ENCODE measurements at regions not wholly inside any gene's neighbourhood (a gene's known extent, or its start where the extent isn't known, plus 50 kb on each side); places are given as distances from the start of the nearest gene placed in this dataset.
A peak's percentile ranks its signal among the peaks of the same experiment; 100 is the strongest.

DNA sequence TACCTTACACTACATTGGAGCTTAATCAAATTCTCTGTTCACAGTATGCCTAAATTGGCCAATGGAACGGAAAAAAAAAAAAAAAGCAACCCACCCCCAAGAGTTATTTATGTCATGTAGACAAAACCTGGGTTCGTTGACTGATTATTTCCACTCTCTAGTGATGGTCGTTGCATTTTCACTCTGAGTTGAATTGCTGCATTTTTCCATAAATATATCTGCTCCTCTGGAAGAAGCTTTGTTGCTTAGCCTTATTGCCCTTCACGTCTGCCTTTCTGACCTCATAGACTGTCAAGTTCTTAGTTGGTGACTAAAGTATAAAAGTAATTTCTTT lies 90.2 kb upstream of the RUNX1 start:
- no peaks in the 10 kb centered on the region for H3K27me3 ChIP-seq (replicated peaks in 1 of 7)
- DNase-seq = no peak
- H3K36me3 ChIP-seq = no peaks in the 10 kb centered on the region
- TF ChIP-seq, protein P1, sequence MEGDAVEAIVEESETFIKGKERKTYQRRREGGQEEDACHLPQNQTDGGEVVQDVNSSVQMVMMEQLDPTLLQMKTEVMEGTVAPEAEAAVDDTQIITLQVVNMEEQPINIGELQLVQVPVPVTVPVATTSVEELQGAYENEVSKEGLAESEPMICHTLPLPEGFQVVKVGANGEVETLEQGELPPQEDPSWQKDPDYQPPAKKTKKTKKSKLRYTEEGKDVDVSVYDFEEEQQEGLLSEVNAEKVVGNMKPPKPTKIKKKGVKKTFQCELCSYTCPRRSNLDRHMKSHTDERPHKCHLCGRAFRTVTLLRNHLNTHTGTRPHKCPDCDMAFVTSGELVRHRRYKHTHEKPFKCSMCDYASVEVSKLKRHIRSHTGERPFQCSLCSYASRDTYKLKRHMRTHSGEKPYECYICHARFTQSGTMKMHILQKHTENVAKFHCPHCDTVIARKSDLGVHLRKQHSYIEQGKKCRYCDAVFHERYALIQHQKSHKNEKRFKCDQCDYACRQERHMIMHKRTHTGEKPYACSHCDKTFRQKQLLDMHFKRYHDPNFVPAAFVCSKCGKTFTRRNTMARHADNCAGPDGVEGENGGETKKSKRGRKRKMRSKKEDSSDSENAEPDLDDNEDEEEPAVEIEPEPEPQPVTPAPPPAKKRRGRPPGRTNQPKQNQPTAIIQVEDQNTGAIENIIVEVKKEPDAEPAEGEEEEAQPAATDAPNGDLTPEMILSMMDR (IDR thresholded peaks at IDR 0.05 in 8 of 11, conservative IDR thresholded peaks at IDR 0.05 in 3 of 11) = no peak
- TF ChIP-seq POLR2AphosphoS5 (IDR thresholded peaks at IDR 0.05) (no peak), POLR2A (IDR thresholded peaks at IDR 0.05) (no peak)
- no peaks in the 10 kb centered on the region for H3K9me3 ChIP-seq
- WGBS, 5 donors = 45 to 70% (median 56%) methylated on average over 4 of the region's 4 CpGs
- no peak overlapping the region for H3K27ac ChIP-seq
- intact Hi-C loops (cut with DNase I; ENCODE audit: low total_unique reads) = no loop called here
- peaks cover 0 to 25% (median 6%) of the 10 kb centered on the region in 6 donors for H3K4me1 ChIP-seq
- H3K4me3 ChIP-seq = no peak overlapping the region

DNA sequence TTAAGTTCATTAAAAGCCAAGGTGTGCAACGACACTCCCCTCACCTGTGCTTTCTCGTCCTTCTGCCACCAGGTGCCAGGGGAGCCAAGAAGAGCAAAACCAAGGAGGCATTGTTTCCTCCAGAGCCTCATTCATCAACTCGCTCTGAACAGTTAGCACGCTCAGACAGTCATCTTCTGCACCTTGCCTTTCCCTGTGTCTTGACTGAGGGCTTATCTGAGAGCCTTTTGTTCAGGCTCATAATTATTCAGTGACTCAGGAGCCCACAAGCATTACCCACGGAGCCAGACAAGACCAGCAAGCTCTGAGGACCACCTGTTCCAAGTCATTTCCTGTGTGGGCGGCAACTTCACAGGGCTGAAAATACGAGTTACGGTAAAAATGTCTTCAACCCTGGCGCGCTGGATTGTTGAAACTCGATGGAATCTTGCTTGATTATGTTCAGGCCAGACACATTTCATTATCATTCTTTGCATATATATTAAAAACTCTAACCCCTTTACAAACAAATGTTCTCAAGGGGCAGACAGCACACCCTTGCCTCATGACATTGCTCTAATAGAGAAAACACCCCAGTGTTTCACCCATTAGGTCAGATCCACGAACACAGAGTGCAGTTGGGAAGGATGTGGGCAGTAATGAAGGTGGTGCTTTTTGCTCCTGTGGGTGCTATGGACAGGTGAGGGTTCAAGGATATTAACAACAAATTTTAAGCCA lies 89.7 kb upstream of the RUNX1 start:
- Histone ChIP-seq H3K4me3 (peak overlapping the region in 1 of 8 donors; percentile 25), H3K36me3 (no peaks in the 10 kb centered on the region), H3K9me3 (no peaks in the 10 kb centered on the region), H3K4me1 (peaks cover 0 to 25% (median 6%) of the 10 kb centered on the region in 6 donors), H3K27me3 (replicated peaks in 1 of 7) (no peaks in the 10 kb centered on the region), H3K27ac (no peak overlapping the region)
- 44 to 52% (median 49%) methylated on average over 12 of the region's 12 CpGs for WGBS, 5 donors
- TF ChIP-seq POLR2AphosphoS5 (IDR thresholded peaks at IDR 0.05) (no peak), POLR2A (IDR thresholded peaks at IDR 0.05) (no peak)
- TF ChIP-seq, protein P1 (IDR thresholded peaks at IDR 0.05 in 8 of 11, conservative IDR thresholded peaks at IDR 0.05 in 3 of 11) = no peak
- intact Hi-C loops (cut with DNase I; ENCODE audit: low total_unique reads) = no loop called here
- no peak for DNase-seq

DNA sequence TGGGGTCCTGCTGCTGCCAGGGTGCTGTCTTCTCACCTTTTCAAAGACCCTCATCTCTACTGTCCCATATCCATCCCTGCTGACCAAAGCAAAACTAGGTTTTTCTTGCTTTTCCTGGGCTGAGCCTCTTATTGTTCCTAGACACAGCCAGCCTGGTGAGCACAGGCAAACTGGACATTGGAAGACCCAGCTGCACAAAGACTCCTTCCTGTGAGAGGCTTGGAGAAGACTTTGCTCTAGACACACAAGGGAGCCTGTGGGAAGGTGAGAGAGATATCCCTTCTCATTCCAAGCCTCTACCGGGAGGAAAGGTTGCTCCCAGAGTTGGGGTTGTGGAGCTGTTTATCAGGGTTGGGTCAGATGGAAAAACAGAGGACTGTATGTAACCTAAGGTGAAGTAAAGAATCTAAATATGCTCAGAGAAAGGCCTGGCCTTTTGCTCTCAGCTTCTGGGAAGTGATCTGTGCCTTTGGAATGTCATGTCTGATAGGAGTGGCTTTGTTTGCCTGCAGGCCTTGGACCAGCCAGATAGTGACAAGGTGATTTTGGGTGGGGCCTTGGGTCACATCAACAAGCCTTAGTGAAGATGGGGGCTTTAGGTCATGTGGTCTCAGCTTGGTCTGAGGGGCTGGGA lies 87.6 kb upstream of the RUNX1 start:
- TF ChIP-seq POLR2A (IDR thresholded peaks at IDR 0.05) (no peak), POLR2AphosphoS5 (IDR thresholded peaks at IDR 0.05) (no peak)
- TF ChIP-seq, protein P1 (IDR thresholded peaks at IDR 0.05 in 8 of 11, conservative IDR thresholded peaks at IDR 0.05 in 3 of 11) = no peak
- no peaks in the 10 kb centered on the region for H3K36me3 ChIP-seq
- 82 to 96% (median 88%) methylated on average over 1 of the region's 1 CpG for WGBS, 5 donors
- no peaks in the 10 kb centered on the region for H3K9me3 ChIP-seq
- DNase-seq = no peak
- H3K4me1 ChIP-seq = peaks cover 0 to 25% (median 6%) of the 10 kb centered on the region in 6 donors
- H3K4me3 ChIP-seq = no peak overlapping the region
- H3K27me3 ChIP-seq (replicated peaks in 1 of 7) = no peaks in the 10 kb centered on the region
- intact Hi-C loops (cut with DNase I; ENCODE audit: low total_unique reads) = no loop called here
- H3K27ac ChIP-seq = no peak overlapping the region

DNA sequence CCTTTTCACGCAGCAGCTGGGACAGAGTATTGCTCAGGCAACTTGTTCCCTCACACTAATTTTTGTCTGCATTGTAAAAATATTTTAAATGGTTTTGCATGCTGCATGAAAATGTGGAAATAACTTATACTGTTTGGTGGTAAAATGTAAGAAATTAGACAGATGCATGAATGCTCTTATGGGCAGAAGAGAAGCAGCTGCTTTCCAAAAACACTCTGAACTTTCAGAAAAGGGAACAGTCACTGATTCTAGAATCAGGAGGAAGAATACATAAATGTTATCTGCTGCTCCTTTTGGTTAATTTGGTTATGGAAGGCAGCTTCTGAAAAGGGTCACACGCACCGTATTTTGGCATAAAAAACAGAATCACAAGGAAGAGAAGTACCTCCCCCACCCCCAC lies 87.0 kb upstream of the RUNX1 start:
- no peak overlapping the region for H3K4me3 ChIP-seq
- no peak for DNase-seq
- H3K9me3 ChIP-seq = no peaks in the 10 kb centered on the region
- H3K27ac ChIP-seq = no peak overlapping the region
- H3K4me1 ChIP-seq = peaks cover 0 to 25% (median 6%) of the 10 kb centered on the region in 6 donors
- 57 to 69% (median 63%) methylated on average over 3 of the region's 3 CpGs for WGBS, 5 donors
- no peaks in the 10 kb centered on the region for H3K36me3 ChIP-seq
- TF ChIP-seq POLR2A (IDR thresholded peaks at IDR 0.05) = no peak
- TF ChIP-seq, protein P1 (IDR thresholded peaks at IDR 0.05 in 8 of 11, conservative IDR thresholded peaks at IDR 0.05 in 3 of 11) = no peak
- TF ChIP-seq POLR2AphosphoS5 (IDR thresholded peaks at IDR 0.05) = no peak
- intact Hi-C loops (cut with DNase I; ENCODE audit: low total_unique reads) = no loop called here
- no peaks in the 10 kb centered on the region for H3K27me3 ChIP-seq (replicated peaks in 1 of 7)

Measured in spleen (tissue), 11 donors.